HL-60 (cell line): ENCODE measurements at regions not wholly inside any gene's neighbourhood (a gene's known extent, or its start where the extent isn't known, plus 50 kb on each side); places are given as distances from the start of the nearest gene placed in this dataset.

Source experiments
- POLR2AphosphoS5 ChIP-seq: IDR thresholded peaks from 2 replicates; pipeline ENCODE4 v1.6.1; 2012; ENCODE audit warnings: low read depth
- TF ChIP-seq, protein P1 (sequence below): IDR thresholded peaks from one replicate; pipeline ENCODE4 v1.5.1; 2011; ENCODE audit warnings: low read length, control low read depth, inconsistent platforms; ENCODE audit not compliant: insufficient read depth

DNA sequence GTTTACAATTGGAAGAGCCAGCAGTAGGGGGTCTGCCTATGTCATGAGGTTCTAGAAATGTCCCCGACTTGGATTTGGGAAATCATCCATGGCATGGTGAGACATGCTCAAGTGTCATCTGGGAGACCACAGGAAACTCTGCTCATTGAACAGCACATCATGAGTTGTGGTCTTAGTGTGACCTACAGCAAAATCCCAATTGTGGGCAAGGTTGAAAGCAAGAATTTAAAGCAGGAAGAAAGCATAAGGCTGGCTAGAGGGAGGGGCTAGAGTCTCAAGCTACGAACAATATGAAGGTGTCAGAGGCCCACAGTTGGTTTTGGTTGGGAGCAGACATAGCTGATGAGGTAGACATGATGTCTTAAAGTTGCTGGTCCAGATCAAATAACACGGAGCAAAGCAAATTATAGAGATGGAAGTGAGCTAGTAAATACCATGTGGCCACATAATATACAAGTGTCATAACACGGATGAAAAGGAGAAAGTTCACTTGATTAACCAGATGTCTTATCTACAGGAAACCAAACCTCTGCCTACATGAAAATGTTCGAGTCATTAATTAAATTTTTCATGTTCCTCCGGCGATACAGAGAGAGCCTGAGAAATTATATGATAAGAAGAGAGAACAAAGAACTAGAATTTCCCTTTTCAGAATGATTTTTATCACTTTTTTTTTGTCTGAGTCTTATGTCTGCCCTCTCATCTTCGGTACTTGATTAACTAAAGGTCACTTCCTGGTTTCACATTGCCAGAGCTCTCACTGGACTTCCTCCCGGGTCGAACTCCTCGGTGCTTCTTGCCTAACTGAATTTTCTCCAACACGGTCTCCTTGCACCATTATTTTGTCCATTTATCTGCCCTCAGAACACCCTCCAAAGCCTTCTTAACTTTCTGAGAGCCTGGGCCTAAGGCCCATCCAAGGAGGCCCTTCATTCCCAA, 67.5 kb upstream of the DUSP10 start:
- TF ChIP-seq, protein P1, sequence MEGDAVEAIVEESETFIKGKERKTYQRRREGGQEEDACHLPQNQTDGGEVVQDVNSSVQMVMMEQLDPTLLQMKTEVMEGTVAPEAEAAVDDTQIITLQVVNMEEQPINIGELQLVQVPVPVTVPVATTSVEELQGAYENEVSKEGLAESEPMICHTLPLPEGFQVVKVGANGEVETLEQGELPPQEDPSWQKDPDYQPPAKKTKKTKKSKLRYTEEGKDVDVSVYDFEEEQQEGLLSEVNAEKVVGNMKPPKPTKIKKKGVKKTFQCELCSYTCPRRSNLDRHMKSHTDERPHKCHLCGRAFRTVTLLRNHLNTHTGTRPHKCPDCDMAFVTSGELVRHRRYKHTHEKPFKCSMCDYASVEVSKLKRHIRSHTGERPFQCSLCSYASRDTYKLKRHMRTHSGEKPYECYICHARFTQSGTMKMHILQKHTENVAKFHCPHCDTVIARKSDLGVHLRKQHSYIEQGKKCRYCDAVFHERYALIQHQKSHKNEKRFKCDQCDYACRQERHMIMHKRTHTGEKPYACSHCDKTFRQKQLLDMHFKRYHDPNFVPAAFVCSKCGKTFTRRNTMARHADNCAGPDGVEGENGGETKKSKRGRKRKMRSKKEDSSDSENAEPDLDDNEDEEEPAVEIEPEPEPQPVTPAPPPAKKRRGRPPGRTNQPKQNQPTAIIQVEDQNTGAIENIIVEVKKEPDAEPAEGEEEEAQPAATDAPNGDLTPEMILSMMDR: no peak
- no peak for TF ChIP-seq POLR2AphosphoS5
